ENCODE measurements at regions not wholly inside any gene's neighbourhood (a gene's known extent, or its start where the extent isn't known, plus 50 kb on each side); places are given as distances from the start of the nearest gene placed in this dataset.
A peak's percentile ranks its signal among the peaks of the same experiment; 100 is the strongest.

DNA sequence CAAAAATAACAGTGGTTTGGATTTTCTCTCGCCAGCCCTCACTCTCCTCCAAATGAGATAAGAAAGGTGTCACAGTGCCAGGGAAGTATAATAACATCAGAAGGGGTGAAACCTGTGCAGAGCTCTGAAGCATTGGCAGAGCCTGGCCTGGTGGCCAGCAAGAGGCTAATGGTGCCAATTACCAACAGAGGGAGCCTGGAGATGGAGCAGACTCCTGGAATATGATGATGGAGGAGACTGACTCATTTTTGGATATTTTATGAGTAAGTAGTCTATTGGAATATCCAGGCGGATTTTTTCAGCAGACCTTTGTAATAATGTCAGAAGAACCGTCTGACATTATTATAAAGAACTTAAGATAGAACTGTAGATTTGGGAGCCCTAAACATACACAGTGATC, 442.6 kb upstream of the MARCKS start:
- TF ChIP-seq, protein P1, sequence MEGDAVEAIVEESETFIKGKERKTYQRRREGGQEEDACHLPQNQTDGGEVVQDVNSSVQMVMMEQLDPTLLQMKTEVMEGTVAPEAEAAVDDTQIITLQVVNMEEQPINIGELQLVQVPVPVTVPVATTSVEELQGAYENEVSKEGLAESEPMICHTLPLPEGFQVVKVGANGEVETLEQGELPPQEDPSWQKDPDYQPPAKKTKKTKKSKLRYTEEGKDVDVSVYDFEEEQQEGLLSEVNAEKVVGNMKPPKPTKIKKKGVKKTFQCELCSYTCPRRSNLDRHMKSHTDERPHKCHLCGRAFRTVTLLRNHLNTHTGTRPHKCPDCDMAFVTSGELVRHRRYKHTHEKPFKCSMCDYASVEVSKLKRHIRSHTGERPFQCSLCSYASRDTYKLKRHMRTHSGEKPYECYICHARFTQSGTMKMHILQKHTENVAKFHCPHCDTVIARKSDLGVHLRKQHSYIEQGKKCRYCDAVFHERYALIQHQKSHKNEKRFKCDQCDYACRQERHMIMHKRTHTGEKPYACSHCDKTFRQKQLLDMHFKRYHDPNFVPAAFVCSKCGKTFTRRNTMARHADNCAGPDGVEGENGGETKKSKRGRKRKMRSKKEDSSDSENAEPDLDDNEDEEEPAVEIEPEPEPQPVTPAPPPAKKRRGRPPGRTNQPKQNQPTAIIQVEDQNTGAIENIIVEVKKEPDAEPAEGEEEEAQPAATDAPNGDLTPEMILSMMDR (IDR thresholded peaks at IDR 0.05) = peak; percentile 44 to 62 (median 46)
- TF ChIP-seq POLR2AphosphoS5 (IDR thresholded peaks at IDR 0.05) (no peak), POLR2A (IDR thresholded peaks at IDR 0.05; ENCODE audit: low read depth) (no peak), EP300 (IDR thresholded peaks at IDR 0.05) (no peak)
- no peak overlapping the region for H3K4me3 ChIP-seq
- H3K27ac ChIP-seq (replicated peaks in 1 of 4) = no peak overlapping the region
- 35% methylated on average over 3 of the region's 3 CpGs for WGBS
- H3K4me1 ChIP-seq = peaks cover 0 to 8% (median 5%) of the 10 kb centered on the region in 4 donors
- no peaks in the 10 kb centered on the region for H3K36me3 ChIP-seq
- no peaks in the 10 kb centered on the region for H3K9me3 ChIP-seq
- no peaks in the 10 kb centered on the region for H3K27me3 ChIP-seq
- no peak for DNase-seq (ENCODE audit: extremely low spot score)
- intact Hi-C loops (cut with DNase I) = loop anchor here (5.0 kb wide), 1 partner anchor 443 kb away; the partner anchor contains the start of gene MARCKS

DNA sequence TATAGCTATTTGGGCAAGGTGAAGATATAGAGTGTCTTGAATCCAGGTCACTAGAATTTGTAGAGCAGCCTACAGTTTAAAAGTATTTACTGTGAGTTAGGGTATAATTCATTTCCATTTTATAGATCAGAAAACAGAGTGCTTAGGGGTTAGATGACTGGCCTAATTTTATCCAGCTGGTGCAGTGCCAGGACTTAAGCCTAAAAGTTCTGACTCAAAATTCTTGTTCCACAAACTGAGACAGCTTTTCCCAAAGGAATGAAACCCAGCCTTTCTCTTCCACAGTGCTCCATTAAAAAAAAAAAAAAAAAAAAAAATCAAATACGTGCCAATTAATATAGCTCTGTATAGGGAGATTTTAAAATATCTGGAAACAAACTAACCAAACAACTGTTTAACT, 441.0 kb upstream of the MARCKS start:
- no peak overlapping the region for H3K4me3 ChIP-seq
- 83% methylated on average over 1 of the region's 1 CpG for WGBS
- intact Hi-C loops (cut with DNase I) = no loop called here
- no peaks in the 10 kb centered on the region for H3K36me3 ChIP-seq
- no peak overlapping the region for H3K27ac ChIP-seq (replicated peaks in 1 of 4)
- H3K27me3 ChIP-seq = no peaks in the 10 kb centered on the region
- H3K4me1 ChIP-seq = peaks cover 0 to 8% (median 5%) of the 10 kb centered on the region in 4 donors
- DNase-seq (ENCODE audit: extremely low spot score) = no peak
- TF ChIP-seq POLR2A (IDR thresholded peaks at IDR 0.05; ENCODE audit: low read depth) (no peak), POLR2AphosphoS5 (IDR thresholded peaks at IDR 0.05) (no peak), EP300 (IDR thresholded peaks at IDR 0.05) (no peak)
- TF ChIP-seq, protein P1 (IDR thresholded peaks at IDR 0.05) = no peak
- no peaks in the 10 kb centered on the region for H3K9me3 ChIP-seq

DNA sequence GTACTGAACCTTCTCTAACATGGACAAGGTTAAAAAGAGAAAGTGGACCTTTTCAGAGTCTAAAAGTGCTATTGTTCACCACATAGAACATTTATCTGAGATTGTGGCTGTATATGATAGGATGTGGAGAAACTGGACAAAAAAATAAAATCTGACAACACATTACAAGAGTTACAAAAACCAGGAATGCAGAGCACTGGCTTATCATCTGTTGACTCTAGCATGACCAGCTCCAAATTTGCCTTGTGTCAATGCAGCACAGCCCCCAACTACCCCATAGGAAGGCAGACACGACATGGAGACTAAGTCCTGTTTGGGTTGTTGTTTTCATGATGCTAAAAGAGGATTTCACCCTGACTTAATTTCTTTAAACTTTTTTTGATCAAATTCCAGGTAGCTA, 436.9 kb upstream of the MARCKS start:
- intact Hi-C loops (cut with DNase I) = loop anchor here (10.0 kb wide), 1 partner anchor 145 kb away; no protein-coding TSS in a partner anchor
- no peak for DNase-seq (ENCODE audit: extremely low spot score)
- Histone ChIP-seq H3K4me3 (no peak overlapping the region), H3K27ac (replicated peaks in 1 of 4) (no peak overlapping the region), H3K27me3 (no peaks in the 10 kb centered on the region), H3K36me3 (no peaks in the 10 kb centered on the region), H3K9me3 (no peaks in the 10 kb centered on the region), H3K4me1 (no peaks in the 10 kb centered on the region)
- TF ChIP-seq EP300 (IDR thresholded peaks at IDR 0.05) = no peak
- no peak for TF ChIP-seq POLR2A (IDR thresholded peaks at IDR 0.05; ENCODE audit: low read depth)
- TF ChIP-seq POLR2AphosphoS5 (IDR thresholded peaks at IDR 0.05) = no peak
- TF ChIP-seq, protein P1 (IDR thresholded peaks at IDR 0.05) = no peak
- WGBS = 100% methylated on average over 1 of the region's 1 CpG

DNA sequence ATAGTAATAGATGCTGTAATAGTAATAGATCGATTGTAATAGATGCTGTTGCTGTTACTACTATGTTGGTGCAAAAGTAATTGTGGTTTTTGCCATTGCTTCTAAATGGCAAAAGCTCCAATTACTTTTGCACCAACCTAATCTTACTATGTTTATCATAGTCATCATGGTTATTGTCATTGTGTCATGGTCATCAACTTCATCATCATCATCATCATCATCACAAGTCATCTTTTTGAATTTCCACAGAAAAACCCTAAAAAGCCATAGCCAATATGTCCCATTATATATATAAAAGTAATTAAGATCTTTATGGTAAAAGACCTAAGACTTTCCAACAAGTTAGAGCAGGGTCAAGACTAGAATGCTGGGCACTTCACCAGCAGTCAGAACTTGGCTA, 435.1 kb upstream of the MARCKS start:
- no peaks in the 10 kb centered on the region for H3K36me3 ChIP-seq
- H3K9me3 ChIP-seq = no peaks in the 10 kb centered on the region
- H3K27ac ChIP-seq (replicated peaks in 1 of 4) = no peak overlapping the region
- DNase-seq (ENCODE audit: extremely low spot score) = no peak
- intact Hi-C loops (cut with DNase I) = loop anchor here (10.0 kb wide), 1 partner anchor 143 kb away; no protein-coding TSS in a partner anchor
- no peak overlapping the region for H3K4me3 ChIP-seq
- 67% methylated on average over 1 of the region's 1 CpG for WGBS
- TF ChIP-seq POLR2A (IDR thresholded peaks at IDR 0.05; ENCODE audit: low read depth) (no peak), EP300 (IDR thresholded peaks at IDR 0.05) (no peak), POLR2AphosphoS5 (IDR thresholded peaks at IDR 0.05) (no peak)
- TF ChIP-seq, protein P1 (IDR thresholded peaks at IDR 0.05) = no peak
- H3K4me1 ChIP-seq = no peaks in the 10 kb centered on the region
- no peaks in the 10 kb centered on the region for H3K27me3 ChIP-seq

DNA sequence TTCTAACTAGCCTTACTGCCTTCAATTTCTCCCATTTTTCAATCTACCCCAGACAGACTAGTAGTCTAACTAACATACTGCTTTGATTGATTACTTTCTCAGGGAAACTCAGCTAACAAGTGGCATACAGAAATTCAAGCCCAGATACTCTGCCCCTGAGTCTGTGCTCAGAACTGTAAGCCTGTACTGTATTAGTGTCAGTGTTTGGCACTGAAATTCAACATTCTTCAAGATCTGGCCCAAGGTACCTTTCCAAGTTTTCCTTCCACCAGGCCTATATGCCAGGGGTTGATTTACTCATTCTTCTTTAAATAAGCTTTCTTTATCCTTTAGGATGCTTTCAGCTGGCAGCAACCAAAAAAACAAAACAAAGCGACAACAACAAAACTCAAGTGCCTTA, 433.2 kb upstream of the MARCKS start:
- intact Hi-C loops (cut with DNase I) = loop anchor here (10.0 kb wide), 1 partner anchor 141 kb away; no protein-coding TSS in a partner anchor
- TF ChIP-seq POLR2A (IDR thresholded peaks at IDR 0.05; ENCODE audit: low read depth) (no peak), POLR2AphosphoS5 (IDR thresholded peaks at IDR 0.05) (no peak), EP300 (IDR thresholded peaks at IDR 0.05) (no peak)
- TF ChIP-seq, protein P1 (IDR thresholded peaks at IDR 0.05) = no peak
- no peak for DNase-seq (ENCODE audit: extremely low spot score)

More for the DNA sequence above, 433.2 kb upstream of the MARCKS start:
- H3K4me3 ChIP-seq = no peak overlapping the region
- no peaks in the 10 kb centered on the region for H3K27me3 ChIP-seq
- H3K27ac ChIP-seq (replicated peaks in 1 of 4) = no peak overlapping the region
- WGBS = 100% methylated on average over 1 of the region's 1 CpG
- no peaks in the 10 kb centered on the region for H3K9me3 ChIP-seq
- no peaks in the 10 kb centered on the region for H3K4me1 ChIP-seq
- H3K36me3 ChIP-seq = no peaks in the 10 kb centered on the region
